HuH-7.5 (cell line): ENCODE measurements at regions not wholly inside any gene's neighbourhood (a gene's known extent, or its start where the extent isn't known, plus 50 kb on each side); places are given as distances from the start of the nearest gene placed in this dataset.
"Not testable (repeated sequence)": the region's sequence is repeated elsewhere in the genome, so short reads cannot be mapped to it uniquely, and the experiment has no call there.

Experiments
- DNase-seq: peaks from one replicate; pipeline ENCODE4 v3.0.0; 2011; ENCODE audit warnings: low spot score

DNA sequence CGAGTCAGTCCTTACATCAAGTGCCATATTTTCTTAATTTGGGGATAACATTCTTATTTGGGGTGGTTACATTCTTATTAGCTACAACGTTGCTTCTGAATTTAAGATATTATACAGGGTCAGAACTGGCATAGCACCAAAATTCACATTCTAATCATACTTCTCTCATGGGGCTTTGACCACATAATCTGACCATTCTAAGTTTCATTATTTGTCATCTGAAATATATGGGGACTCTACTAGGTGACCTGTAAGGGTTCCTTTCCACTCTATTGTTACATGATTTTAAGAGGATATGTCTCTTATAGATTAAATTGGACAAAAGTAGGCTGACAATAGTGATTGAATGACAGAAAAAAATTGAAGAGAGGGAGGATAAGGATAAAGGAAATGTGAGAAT, 536.5 kb downstream of the KCTD12 start:
- DNase-seq = no peak

- no peak for DNase-seq
Observed at GRCh38 chr13:76339649-76340048, 546.6 kb downstream of the KCTD12 start.

GRCh38 chr13:76338003-76338402, 548.2 kb downstream of the KCTD12 start:
- no peak for DNase-seq

- no peak for DNase-seq
Observed at GRCh38 chr13:76336889-76337844, 549.0 kb downstream of the KCTD12 start.

GRCh38 chr13:76335463-76335862, 550.7 kb downstream of the KCTD12 start:
- no peak for DNase-seq

GRCh38 chr13:76331943-76332712, 554.1 kb downstream of the KCTD12 start:
- DNase-seq = no peak

DNA sequence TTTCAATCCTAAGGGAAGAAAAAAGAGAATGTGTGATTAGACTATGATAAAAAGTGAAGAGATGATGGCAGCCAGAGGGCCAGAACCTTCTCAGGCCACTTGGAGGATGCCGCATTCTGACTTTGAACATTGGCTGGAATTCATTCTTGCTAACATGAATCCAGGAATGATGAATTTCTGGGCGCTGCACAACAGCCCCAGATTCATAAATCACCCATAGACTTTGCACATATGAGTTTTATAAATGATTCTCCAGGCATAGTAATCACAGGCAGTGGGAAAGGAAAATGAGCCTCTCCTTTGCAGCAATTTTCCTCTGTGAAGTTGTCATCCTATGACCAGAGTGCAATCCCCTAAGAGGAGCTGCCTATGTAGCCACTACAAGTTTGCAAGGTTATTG, 555.4 kb downstream of the KCTD12 start:
- DNase-seq = no peak

DNA sequence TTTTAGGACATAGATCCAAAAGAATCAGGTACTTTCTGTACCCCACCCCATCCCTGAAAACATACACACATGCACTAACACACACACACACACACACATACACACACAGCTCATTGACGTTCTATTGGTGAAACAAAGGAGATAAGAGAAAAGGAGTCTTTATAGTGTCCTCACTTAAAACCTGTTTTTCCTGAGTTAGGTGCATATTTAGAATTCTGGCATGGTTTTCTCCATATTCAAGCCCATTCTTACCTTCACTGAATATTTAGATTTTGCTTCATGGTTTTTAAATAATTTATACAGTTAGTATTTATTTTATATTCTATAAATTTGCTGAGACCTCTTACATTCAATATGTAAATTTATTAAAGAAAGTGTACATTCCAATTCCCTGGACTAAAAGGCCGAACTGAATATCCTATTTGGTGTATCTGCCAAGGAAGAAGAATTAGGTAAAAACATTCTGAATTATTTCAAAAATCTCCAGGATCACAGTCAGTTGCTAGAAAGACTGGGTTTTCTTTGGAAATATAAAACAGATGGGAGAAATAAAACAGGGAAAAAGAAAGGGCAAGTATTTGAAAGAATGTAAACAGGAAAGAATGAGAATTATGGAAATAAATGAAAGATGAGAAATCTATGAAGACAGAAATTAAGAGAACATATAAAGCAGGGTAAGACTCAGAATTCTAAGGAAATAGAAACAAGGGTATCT, 556.2 kb downstream of the KCTD12 start:
- no peak for DNase-seq

- no peak for DNase-seq
Observed at GRCh38 chr13:76329004-76329403, 557.2 kb downstream of the KCTD12 start.

GRCh38 chr13:76326343-76326742, 559.9 kb downstream of the KCTD12 start:
- DNase-seq = no peak

- DNase-seq = no peak
Observed at GRCh38 chr13:76319921-76320320, 566.3 kb downstream of the KCTD12 start.

- no peak for DNase-seq
Observed at GRCh38 chr13:76316998-76317527, 569.1 kb downstream of the KCTD12 start.

DNA sequence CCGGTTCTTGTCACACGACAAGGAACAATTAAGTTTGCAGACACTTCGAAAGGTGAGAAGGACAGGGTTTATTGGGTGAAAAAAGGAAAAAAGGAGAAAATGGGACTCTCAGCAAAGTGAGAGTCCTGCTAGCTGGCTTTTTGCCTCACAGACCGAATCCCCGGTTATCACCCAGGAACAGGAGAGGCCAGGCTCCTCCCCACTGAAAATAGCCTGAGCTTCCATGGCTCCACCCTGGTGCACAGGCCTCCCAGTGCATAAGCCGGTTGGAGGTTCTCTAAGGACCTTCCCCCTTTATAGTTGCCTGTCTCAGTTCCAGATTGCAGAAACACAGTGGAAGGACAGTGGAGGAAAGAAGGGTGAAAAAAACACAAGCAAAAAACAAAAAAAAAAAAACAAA, 571.7 kb downstream of the KCTD12 start:
- DNase-seq = no peak

DNA sequence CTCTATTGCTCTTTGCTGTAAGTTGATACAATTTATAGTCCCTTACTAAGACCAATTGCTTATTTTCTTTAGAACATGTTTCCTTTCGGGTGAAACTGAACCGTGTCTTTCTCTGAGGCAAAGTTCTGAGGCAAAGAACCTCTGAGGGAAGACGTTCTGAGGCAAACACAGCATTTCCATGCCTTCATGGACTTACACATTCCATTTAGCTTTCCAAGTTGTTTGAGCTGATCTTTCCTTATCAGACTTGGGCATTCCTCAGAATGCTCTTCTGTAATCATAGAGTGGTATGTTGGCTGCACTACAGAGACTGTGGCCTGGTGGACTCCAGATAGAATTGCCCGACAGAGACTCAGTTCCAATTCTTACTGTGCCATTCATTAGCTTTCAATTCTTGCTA, 579.1 kb downstream of the KCTD12 start:
- no peak for DNase-seq

- no peak for DNase-seq
Observed at GRCh38 chr13:76300688-76301087, 585.5 kb downstream of the KCTD12 start.

DNA sequence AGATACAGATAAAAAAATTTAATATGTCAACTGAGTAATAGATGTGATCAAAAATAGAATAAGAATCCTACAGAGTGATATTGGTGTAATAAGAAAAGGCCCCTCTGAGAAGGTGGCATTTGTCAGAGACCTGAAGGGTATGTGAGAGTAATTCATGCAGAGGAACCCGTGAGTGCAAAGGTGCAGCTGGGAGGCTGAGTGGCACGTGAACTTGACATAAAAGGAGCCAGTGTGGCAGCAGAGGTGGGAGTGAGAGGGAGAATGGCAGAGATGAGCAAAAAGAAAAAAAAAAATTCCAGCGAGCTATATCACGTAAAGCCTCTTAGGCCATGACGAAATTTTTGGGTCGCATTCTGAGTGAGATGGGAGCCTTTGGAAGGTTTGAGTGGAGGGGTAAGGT, 588.9 kb downstream of the KCTD12 start:
- no peak for DNase-seq

DNA sequence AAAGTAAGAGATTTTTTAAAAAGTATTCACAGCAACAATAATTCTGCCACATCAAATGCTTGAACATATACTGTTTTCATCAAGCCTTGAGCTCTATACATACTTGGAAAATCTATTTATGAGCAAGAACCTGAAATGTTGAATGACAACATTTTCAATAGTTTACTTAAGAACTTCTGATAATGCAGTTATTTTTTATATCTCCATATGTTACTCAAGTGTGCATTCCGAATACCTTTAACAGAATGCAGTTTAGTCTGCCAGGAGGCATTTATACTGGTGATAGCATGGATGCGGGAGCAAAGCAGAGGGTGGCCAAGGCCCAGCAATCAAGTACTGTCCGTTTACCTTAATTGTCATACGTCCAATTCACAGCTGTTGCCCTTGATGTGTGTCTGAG, 589.5 kb downstream of the KCTD12 start:
- DNase-seq = no peak

DNA sequence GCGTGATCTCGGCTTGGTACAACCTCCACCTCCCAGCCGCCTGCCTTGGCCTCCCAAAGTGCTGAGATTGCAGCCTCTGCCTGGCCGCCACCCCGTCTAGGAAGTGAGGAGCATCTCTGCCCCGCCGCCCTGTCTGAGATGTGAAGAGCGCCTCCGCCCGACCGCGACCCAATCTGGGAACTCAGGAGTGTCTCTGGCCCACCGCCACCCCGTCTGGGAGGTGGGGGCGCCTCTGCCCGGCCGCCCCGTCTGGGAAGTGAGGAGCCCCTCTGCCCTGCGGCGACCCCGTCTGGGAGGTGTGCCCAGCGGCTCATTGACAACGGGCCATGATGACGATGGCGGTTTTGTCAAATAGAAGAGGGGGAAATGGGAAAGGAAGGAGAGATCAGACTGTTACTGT, 591.2 kb downstream of the KCTD12 start:
- DNase-seq = not testable (repeated sequence)

GRCh38 chr13:76293751-76294150, 592.5 kb downstream of the KCTD12 start:
- no peak for DNase-seq

DNA sequence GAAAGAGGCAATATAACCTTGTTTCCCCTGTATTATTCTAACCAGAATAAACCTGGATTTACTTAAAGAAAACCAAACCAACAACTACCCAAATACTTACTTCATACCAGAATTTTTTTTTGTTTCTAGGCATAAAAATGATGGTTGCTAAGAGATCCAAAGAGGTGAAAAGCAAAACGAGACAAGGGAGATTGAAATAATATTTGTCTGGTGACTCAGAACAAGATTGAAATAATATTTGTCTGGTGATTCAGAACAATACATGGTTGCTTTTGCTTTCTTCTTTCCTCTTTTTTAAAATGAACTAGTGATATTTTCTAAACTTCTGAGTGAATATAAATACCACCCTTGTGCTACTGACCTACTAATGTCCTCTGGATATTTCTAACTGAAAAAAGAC, 592.9 kb downstream of the KCTD12 start:
- DNase-seq = no peak

GRCh38 chr13:76292726-76293125, 593.5 kb downstream of the KCTD12 start:
- no peak for DNase-seq

DNA sequence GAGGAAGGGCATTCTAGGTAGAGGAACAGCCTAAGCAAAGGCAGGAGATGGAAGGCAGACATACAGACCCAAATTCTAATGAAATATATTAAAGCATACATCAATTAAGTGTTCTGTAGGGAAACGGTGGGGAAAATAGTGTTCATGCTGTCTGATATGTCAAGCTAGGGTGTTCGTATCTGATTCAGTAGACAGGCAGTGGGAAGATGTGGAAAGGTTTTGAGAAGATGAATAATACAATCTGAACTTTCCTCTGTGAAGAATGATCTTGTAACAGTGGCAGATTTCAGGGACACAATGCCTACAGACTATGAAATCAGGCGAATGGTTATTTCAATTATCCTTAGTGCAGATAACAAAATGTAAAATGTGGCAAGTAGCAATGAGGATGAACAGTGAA, 594.2 kb downstream of the KCTD12 start:
- DNase-seq = no peak
